ENCODE measurements at regions not wholly inside any gene's neighbourhood (a gene's known extent, or its start where the extent isn't known, plus 50 kb on each side); places are given as distances from the start of the nearest gene placed in this dataset.
"Not testable (repeated sequence)": the region's sequence is repeated elsewhere in the genome, so short reads cannot be mapped to it uniquely, and the experiment has no call there.

DNA sequence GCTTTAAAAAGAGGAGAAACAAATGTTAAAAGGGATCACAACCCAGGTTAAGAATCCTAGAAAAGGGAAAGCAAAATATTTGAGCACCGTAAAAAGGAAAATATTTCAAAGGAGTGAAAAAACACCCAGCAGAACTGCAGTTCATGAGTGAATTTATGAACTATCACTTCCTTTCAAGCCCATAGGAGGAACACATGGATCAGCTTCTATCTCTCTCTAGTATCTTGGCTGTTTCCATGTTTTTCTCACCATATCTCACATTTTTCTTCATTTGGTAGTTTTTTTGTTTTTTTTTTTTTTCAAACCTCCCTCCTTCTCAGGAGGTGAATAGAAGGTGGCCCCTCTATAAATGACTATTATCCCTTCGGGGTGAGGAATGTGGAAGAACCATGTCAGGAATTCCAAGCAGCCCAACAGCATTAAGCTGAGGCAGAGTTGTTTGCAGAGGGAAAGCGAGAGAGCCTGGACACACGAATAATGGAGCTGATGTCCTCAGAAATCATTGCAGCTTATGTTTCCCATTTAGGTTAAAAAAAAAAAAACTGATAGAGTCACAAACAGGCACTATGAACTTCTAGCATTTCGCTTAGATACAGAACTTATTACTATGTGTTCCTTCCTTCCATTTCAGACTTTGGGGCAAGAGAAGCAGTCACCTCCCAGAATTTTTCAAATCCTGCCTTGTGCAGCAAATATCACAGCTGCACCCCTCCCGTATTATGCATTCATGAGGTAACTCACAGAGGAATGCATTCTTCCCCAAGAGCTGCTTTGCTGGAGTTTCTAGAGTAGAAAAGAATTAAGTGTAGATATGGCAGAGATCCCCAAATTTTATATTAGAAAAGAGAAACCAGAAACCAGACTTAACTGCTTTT lies 315.6 kb downstream of the IRS1 start:
- in situ Hi-C loops (cut with HindIII; ENCODE audit: low sequenced_read_pairs) = no loop called here

DNA sequence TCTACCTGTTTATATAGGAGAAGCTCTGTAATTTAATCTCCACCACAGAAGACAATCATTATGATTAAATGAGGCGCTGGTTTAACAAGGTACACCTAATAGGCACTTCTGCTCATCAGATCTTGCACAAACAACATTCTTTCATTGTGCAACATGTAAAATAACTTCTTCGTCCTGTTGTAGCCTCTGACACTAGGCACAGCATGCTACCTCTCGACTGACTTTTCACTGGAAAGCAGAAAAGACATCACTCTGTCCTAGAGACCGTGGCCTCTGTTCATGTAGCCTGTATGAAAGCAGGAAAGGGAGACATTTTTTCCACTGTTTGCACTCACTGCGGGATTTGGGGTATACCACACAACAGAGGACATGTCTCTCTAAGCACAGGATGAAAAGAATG lies 316.5 kb downstream of the IRS1 start:
- in situ Hi-C loops (cut with HindIII; ENCODE audit: low sequenced_read_pairs) = no loop called here

DNA sequence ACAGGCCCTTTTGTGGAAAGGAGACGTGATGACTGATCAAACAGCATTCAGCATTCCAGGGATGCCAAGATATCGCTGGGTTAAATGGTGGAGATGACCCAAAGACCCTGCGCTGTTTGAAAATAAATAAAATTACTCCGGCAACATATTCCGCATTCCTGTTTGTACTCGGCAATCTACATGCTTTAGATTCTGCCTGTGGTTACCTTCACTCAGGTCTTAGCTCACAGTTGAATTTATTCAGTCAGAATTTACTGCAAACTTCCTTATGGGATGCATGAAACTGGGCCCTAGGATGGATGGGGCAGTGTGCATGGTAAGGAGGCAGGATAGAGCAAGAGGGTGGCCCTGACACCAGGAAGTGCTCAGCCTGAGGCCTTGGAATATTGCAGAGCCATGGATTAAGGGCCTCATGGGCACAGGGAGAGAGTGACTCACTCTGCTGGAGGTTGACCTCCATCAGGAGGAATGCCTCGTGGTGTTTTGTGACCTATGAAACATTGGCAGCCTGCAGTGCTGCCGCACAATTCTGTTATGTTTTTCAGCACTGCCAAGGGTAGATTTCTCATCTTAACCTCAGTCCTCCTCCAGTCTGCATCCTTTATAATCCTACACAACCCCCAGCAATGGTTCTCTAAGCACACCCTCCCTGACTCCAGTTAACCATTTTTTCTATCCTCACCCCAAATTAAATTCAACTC lies 321.4 kb downstream of the IRS1 start:
- in situ Hi-C loops (cut with HindIII; ENCODE audit: low sequenced_read_pairs) = no loop called here

DNA sequence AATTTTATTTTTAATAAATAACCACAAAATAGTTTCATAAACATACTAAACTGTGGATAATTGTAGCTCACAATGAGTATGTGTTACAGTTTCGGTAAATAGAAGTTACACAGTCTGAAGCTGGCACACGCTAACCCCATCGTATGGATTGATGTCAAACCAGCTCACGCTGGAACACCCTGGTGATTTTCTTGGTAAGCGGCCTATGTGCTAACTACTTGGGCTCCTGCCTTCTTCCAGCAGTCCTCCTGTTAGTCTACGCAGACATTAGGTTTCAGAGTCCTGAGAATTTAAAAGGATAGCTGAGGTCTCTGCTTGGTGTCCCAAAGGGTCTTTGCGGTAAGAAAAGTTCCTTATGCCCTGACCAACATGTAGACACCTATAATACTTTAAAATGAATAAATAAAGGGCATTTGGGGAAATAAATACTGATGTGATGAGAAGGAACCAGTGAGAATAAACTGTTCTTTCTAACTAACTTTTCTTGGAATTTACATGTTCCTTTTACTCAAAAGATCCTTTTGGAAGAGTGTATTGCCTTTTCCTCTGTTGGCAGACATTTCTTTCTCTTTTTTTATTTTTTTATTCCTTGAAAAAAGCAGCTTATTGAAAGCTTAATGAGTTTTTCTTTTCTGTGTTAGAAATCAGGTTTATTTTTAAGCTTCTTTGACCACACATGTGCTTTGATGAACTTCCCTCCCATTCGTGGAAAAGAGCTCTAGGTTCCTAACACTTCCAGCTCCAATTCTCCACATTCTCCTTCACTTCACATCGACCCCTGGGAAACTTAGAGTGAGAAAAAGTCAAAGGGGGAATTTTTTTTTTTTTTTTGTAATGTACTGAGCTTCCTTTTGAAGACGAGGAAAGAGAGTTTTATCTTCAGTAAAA lies 322.2 kb downstream of the IRS1 start:
- in situ Hi-C loops (cut with HindIII; ENCODE audit: low sequenced_read_pairs) = no loop called here

DNA sequence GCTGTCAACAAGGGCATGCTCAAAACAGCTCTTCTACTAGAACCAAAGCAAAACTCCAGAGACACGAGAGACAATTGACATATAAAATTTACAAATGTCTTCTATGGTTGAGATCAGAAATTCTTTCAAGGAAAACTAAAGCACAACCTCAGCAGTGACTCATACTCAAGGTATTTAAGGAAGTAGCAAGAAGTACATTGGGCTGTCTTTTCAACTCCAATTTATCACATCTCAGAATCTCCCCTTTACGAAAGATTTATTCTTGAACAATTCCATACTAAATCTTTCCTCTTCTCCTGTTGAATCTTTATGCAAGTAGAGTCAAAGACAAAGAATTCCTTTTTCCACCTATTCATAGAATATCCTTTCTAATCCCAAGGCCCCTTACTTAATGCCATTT lies 324.0 kb downstream of the IRS1 start:
- in situ Hi-C loops (cut with HindIII; ENCODE audit: low sequenced_read_pairs) = no loop called here

DNA sequence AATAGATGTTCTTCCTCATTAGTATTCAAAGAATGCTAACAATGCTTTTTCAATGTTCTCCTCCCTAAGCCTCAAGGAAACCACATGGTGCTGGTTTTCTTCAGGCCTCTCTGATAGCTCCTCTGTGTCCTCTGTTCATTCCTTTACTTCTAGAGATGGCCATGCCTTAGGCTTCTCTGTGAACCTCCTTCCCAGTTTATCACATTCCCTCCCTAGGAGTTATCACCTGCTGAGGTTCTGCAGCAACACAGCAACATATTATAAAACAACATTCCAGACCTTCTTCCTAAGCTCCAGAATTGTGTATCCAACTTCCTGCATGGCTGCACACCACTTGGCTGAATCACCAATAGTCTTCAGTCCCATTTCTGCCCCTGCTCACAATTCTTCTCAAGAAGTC lies 325.5 kb downstream of the IRS1 start:
- in situ Hi-C loops (cut with HindIII; ENCODE audit: low sequenced_read_pairs) = no loop called here

DNA sequence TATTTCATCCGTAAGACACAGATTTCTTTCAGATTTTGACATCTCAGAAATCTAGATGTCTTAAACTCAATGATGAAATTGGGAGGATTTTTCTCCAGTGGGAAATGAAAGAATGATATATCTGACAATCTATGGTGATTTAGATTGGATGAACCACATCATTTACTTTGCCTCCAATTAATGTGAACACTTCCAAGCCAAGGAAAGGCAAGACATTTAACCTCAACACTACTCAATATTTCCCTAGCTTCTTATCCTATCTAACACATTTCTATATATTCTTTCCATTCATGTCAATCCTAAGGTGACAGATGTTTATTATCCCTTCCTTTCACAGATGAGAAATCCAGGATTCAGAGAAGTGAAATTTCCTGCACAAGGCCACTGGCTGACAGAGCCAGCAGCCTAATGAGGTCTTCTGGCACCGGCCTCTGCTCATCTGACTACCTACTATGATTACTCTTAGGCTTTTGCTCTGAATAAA lies 327.6 kb downstream of the IRS1 start:
- in situ Hi-C loops (cut with HindIII; ENCODE audit: low sequenced_read_pairs) = no loop called here

DNA sequence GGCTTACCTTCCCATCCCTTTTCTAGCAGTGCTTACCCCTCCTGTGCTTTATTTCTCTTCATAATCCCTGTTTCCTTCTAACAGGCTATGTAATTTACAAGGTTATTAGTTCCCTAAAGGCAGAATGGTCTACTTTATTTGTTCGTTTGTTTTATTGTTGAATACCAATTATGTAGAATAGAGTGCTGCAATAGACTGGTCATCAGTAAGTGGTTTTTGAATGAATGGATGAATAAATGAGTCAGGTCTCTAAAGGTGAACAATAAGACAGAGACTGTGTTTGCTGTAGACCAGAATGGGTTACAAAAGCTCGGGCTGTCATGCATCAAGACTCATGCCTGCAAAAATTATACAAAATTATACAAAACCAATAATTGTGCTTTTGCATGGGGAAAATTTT lies 332.0 kb downstream of the IRS1 start:
- in situ Hi-C loops (cut with HindIII; ENCODE audit: low sequenced_read_pairs) = no loop called here

DNA sequence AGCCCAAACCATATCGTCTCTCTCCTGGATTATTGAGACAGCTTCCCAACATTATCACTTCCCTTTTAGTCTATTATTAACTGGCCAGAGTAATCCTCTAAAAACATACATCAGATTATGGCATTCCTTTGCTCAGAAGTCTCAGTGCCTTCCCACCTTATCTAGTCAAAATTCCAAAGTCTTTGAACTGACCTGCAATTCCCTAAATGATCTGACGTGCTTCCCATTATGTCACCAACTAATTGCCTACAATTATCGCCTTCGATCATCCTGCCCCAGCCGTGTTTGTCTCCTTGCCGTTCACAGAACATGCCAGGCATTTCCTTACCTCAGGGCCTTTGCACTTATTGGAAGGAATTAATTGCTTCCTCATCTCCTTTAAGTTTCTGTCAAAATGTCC lies 332.4 kb downstream of the IRS1 start:
- in situ Hi-C loops (cut with HindIII; ENCODE audit: low sequenced_read_pairs) = no loop called here

DNA sequence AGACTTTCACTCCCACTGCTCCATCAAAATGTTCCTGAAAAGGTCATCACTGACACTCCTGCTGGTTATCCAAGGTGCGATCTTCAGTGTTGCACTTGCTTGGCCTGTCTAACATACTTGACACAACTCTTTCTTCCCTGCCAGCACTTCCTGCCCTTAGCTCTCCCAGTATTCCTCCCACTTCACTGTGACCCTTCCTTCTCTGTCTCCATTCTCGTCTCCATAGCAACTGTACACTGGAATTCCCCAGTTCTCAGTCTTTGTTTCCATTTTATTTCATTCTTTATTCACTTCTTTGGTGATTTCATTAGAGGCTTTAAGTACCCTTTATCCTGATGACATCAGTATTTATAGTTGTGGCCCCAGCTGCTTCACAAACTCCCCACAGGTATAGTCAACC lies 333.0 kb downstream of the IRS1 start:
- in situ Hi-C loops (cut with HindIII; ENCODE audit: low sequenced_read_pairs) = no loop called here

DNA sequence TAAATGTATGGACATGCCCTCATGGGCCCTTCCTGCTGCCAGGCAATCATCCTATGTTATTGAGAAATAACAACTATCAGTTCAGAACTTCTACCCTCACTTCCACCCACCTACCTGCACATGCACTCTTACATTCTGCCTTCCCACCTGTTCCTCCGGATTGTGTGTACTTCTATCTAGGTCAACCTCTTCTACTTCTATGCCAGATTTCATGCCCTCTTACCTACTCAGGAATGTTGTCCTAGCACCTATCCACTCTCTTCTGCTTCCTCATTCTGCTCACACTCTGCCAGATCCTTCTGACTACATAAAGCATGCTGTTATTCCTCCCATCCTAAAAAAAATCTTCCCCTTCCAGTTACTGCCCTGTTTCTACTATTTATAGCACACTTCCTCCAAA lies 333.5 kb downstream of the IRS1 start:
- in situ Hi-C loops (cut with HindIII; ENCODE audit: low sequenced_read_pairs) = no loop called here

DNA sequence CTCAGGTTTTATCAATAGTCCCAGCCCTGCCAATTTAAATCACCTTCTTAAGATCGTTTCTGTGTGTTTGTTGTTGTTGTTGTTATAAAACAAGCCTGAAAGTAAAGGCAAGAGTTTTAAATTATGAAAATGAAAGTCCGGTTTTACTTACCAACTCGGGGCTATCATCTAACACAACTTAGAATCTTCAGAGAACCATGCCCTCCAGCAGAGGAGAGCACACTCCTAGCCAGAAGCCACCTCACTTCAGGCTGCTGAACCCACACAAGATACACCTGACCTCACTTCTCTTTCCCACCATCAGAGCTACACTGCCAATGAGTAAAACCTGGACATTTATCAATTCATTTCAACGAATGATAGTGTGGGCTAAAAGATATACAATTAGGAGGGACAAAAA lies 335.2 kb downstream of the IRS1 start:
- in situ Hi-C loops (cut with HindIII; ENCODE audit: low sequenced_read_pairs) = loop anchor here (5.0 kb wide), 1 partner anchor 73 kb away; no protein-coding TSS in a partner anchor

DNA sequence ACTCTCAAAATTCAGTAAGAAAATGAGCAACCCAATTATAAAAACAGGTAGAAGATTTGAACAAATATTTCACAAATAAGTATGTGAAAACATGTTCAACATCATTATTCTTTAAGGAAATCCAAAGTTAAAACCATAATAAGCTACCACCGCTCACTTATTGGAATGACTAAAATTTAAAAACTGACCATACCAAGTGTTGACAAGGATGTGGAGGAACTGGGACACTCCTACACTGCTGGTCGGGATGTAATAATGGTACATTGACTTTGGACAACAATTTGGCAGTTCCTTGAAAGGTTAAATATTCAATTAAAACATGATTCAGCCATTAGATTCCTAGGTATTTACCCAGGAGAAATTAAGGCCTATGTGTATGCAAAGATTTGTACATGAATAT lies 336.5 kb downstream of the IRS1 start:
- in situ Hi-C loops (cut with HindIII; ENCODE audit: low sequenced_read_pairs) = loop anchor here (5.0 kb wide), 1 partner anchor 74 kb away; no protein-coding TSS in a partner anchor

DNA sequence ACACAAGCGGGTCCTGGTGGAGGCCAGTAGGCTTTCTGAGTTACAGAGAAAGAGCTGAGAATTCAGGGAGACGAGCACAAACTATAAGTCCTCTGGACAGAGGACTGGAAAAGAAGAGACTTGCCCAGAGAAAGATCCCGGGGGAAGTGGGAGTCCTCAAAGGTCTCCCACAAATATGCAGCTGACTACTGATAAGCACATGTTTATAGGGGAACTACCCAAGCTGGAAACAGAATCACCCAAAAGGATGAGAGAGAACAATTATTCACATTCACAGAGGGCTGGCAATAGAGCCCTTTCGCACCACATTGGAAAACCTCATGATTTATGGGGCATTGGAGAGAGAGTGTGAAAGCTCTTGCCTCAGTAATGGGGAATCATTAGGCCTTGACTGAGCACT lies 337.6 kb downstream of the IRS1 start:
- in situ Hi-C loops (cut with HindIII; ENCODE audit: low sequenced_read_pairs) = loop anchor here (5.0 kb wide), 1 partner anchor 75 kb away; no protein-coding TSS in a partner anchor

DNA sequence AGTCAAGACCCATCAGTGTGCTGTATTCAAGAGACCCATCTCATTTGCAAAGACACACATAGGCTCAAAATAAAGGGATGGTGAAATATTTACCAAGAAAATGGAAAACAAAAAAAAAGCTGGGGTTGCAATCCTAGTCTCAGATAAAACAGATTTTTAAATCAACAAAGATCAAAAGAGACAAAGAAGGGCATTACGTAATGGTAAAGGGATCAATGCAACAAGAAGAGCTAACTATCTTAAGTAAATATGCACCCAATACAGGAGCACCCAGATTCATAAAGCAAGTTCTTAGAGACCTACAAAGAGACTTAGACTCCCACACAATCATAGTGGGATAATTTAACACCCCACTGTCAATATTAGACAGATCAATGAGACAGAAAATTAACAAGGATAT lies 343.5 kb downstream of the IRS1 start:
- in situ Hi-C loops (cut with HindIII; ENCODE audit: low sequenced_read_pairs) = not testable (repeated sequence)

DNA sequence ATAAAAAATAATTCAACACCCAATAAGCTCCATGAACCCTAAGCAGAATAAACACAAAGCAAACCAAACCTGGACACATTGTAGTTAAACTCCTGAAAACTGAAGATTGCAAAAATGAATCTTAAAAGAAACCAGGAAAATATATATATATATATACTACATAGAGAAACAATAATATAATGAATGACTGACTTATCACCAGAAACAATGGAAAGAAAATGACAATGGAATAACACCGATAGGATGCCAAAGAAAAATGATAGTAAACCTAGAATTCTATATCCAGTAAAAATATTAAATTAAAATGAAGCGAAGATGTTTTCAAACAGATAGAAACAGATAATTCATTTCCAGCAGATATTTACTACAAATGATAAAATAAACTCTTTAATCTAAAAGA lies 346.9 kb downstream of the IRS1 start:
- in situ Hi-C loops (cut with HindIII; ENCODE audit: low sequenced_read_pairs) = no loop called here

DNA sequence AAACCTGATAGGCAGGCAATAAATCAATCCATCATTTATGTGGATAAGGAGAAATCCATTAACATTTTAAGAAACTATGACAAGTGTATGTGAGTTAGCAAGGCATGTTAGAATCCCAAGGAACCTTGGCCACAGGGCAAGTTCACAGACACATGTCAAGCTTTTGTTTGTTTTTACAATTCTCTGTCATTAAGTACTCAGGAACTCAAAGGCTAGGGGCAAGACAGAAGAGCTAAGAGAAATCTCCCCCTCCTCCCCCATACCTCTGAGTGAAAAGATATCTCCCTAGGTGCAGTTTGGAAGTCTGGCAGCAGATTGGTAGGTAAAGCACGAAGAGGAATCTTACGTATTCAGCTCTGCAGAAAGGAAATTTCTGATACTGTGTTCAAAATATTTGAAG lies 348.1 kb downstream of the IRS1 start:
- in situ Hi-C loops (cut with HindIII; ENCODE audit: low sequenced_read_pairs) = no loop called here

DNA sequence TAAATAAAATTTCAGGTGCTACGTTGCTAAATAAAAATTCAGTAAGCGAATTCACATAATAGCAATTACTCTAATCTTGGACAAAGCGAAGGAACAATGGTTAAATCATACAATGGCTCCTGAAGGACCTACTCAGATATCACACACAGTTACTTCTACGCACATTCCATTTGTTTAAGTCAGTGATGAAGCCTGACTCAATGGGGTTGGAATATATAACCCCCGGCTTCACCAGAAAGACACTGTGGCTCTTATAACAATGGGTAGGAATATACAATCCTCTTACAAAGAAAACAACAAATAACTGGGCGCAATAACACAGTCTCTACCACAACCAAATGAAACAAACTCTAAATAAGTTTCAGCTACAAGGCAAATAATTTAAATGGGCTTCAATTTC lies 349.5 kb downstream of the IRS1 start:
- in situ Hi-C loops (cut with HindIII; ENCODE audit: low sequenced_read_pairs) = no loop called here

DNA sequence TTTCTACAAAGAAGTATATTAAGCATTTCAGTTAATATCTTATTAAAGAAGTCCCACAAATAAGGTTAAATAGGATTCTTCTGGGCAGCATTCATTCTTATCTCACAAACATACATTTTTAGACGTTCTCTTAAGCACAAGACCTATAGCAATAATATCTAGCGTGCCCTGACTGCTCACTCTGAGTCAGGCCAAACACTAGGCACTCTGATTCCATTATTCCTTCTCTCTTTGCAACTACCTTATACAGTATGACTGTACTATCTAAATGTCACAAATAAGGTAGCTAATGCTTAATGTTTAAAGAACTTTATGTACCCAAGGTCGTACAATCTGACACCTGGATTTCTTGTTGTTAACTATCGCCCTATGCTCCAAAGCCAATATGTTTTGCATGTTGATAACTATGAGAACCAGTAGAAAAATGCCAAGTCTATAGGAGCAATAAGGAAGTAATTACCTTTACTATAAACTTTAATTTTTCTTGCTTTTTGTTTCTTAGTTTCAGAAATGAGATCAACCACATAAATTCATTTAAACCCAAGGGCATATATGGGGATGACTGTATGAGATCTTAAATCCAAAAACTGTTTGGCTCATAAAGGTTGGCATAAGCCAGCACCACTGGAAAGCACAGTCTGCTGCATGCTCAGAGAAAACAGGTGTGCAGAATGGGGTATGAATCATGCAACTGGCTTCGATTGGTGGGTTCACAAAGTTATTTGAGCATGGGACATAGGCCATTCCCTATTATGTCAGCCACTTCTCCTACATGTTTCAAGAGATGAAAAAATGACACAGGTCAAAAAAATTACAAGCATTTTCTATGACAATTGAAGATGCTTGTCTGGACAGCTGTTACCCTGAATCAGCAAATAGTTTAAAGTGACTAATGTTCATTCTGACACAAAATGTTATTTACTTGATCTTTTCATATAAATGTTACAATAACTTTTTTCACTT lies 352.0 kb downstream of the IRS1 start:
- in situ Hi-C loops (cut with HindIII; ENCODE audit: low sequenced_read_pairs) = no loop called here

DNA sequence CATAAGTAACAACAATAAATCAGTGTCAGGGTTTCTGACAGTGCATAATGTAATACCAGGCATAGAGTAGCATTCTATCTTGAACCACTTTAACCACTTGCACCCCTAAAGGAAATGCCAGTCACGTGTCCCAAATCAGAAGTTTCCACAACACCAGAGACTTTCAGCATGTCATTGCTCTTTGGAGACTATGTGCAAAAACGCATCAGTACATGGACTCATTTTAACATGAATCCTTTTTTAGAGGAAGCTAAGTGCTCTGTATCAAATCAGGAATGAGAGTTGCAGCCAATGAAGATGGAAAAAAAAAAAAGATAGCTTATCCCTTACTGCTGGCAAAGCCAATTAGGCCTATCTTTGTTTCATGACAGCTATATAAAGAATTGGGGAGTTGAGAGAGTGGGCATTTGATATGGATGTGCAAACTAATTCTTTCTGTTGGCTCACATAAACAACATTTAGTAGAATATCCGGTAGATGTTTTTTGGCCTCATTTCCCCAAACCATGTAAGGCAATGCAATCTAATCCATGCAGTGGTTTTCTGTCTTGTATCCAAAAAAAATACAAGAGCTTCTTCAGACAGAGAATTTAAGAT lies 353.1 kb downstream of the IRS1 start:
- in situ Hi-C loops (cut with HindIII; ENCODE audit: low sequenced_read_pairs) = no loop called here

Measured in endothelial cell of hepatic sinusoid (primary cell).